ENCODE measurements at regions not wholly inside any gene's neighbourhood (a gene's known extent, or its start where the extent isn't known, plus 50 kb on each side); places are given as distances from the start of the nearest gene placed in this dataset.
"Not testable (repeated sequence)": the region's sequence is repeated elsewhere in the genome, so short reads cannot be mapped to it uniquely, and the experiment has no call there.

GRCh38 chr4:43189741-43190140, 297.2 kb downstream of the GRXCR1 start:
- DNase-seq (ENCODE audit: low read depth): no peak
- TF ChIP-seq CTCF (IDR thresholded peaks at IDR 0.05; ENCODE audit: low read depth, low read length, missing control alignments): no peak
- H3K4me3 ChIP-seq (ENCODE audit: low read depth, low read length): no peak overlapping the region

DNA sequence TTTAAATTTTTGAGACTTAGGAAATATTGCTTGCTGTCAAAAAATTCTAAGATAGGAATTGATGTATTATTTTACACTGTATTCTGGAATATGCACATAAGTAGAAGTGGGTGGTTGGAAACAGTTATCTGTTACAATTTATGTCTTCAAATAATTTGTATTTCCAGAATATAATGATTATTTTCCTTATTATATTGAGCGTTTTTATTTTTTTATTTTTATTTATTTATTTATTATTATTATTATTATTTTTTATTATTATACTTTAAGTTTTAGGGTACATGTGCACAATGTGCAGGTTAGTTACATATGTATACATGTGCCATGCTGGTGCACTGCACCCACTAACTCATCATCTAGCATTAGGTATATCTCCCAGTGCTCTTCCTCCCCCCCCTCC, 320.1 kb downstream of the GRXCR1 start:
- DNase-seq (ENCODE audit: low read depth); H3K4me3 ChIP-seq (ENCODE audit: low read depth, low read length): not testable (repeated sequence)

DNA sequence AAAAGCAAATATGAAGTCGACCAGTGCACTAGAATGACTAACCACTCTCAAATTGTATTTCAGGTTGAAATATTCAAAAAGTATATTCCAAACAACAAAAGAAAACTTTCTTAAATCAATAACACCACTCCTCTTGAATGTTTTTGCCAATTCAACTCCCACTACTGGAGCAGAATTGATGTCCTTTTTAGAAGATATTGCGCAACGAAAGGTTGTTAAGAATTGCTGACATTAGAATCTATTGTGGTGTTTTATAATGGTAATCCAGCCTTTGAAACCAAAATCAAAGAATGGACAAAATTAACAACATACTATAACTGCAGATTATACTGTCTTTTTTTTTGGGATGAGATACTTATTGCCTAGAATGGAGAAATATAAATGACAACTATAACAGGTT, 331.3 kb downstream of the GRXCR1 start:
- no peak for DNase-seq (ENCODE audit: low read depth)
- no peak overlapping the region for H3K4me3 ChIP-seq (ENCODE audit: low read depth, low read length)
- no peak for TF ChIP-seq CTCF (IDR thresholded peaks at IDR 0.05; ENCODE audit: low read depth, low read length, missing control alignments)

DNA sequence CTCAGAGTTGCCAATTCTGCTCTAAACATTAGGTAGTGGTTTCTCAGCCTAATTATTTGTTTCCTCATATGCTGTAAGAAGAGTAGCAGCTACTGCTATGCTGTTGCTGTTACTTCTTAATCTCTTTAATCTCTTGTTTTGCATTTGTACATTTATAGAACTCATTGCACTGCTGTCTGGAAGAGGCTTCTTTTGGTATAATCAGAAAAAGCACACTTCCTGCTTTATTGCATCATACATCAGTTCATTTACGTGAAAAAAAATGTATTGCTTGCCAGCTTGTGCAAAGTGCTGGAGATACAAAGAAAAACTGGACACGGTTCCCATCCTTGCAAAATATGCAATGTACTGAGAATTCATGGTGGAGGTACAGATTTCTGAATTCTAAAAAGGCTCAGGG, 332.0 kb downstream of the GRXCR1 start:
- H3K4me3 ChIP-seq (ENCODE audit: low read depth, low read length): no peak overlapping the region
- no peak for TF ChIP-seq CTCF (IDR thresholded peaks at IDR 0.05; ENCODE audit: low read depth, low read length, missing control alignments)
- DNase-seq (ENCODE audit: low read depth): no peak

DNA sequence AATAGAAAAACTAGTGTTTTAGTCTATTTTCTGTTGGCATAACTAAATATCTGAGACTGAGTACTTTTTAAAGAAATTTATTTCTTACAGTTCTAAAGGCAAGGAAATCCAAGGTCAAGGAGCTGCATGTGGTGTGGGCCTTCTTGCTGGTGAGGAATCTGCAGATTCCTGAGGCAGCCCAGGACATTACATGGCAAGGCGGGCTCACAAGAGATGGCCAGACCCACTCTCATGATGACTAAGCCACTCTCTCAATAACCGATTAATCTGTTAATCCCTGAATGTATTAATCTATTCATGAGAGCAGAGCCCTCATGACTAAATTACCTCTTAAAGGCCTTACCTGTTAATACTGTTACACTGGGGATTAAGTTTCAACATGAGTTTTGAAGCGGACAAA, 340.8 kb downstream of the GRXCR1 start:
- no peak for DNase-seq (ENCODE audit: low read depth)
- no peak overlapping the region for H3K4me3 ChIP-seq (ENCODE audit: low read depth, low read length)
- no peak for TF ChIP-seq CTCF (IDR thresholded peaks at IDR 0.05; ENCODE audit: low read depth, low read length, missing control alignments)

DNA sequence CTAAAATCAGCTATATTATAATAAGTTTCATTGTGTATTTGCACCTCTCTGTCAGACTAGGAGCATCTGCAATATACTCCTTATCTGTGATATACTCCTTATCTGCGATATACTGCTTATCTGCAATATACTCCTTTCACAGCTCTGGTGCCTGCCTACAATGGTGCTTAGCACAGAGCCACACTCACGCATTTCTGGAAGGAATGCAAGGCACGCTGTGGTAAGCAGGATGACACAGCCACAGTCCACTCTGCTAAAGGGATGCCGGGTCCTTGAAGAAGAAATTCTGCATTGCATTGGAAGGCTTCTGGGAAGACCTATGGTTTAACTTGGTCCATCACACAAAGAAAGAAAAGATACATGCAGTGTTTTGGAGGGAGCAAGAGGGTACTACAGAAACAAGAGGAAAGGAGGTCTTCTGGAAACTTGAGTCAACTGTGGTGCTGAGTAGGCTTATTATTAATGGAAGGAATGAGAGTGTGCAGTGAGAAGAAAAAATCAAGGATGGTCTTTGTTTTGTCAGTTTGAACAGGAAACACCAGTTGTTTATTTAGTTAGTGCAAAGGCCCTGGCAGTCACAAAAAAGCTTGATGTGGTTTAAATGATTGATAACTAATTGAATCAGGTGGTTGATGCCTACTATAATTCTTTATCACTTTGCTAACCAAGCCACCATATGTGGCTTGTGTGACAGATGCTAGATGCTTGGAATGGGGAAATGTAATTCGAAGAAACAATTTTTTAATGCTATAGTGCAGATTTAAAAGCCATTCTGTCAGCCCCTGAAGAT, 342.3 kb downstream of the GRXCR1 start:
- no peak for DNase-seq (ENCODE audit: low read depth)
- no peak for TF ChIP-seq CTCF (IDR thresholded peaks at IDR 0.05; ENCODE audit: low read depth, low read length, missing control alignments)
- no peak overlapping the region for H3K4me3 ChIP-seq (ENCODE audit: low read depth, low read length)

DNA sequence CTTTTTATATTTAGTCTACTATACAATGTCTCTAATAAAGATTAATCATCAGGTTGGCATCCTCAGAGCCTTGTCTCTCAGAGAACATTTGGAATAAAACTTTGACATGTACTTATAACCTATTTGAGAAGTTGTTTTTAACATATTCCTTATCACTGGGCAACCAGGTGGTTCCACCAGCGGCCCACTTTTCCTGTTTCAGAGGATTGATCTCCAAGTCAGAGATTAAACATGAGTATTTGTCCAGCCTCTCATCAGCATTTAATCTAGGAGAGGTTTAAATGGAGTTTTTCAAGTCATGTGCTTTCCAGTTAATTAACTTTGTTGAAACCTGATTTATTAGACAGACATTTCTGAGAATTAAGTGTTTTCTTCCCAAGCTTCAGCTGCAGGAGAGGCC, 345.5 kb downstream of the GRXCR1 start:
- no peak overlapping the region for H3K4me3 ChIP-seq (ENCODE audit: low read depth, low read length)
- DNase-seq (ENCODE audit: low read depth): no peak
- TF ChIP-seq CTCF (IDR thresholded peaks at IDR 0.05; ENCODE audit: low read depth, low read length, missing control alignments): no peak

Measured in GM12864 (cell line).